GM18505 (cell line): ENCODE measurements at regions not wholly inside any gene's neighbourhood (a gene's known extent, or its start where the extent isn't known, plus 50 kb on each side); places are given as distances from the start of the nearest gene placed in this dataset.

Experiments used
- ATAC-seq: cut with Tn5 transposase; IDR thresholded peaks from one replicate; pipeline ENCODE4 v1.9.1; 2021; ENCODE audit not compliant: unreplicated experiment
- POLR2A ChIP-seq: IDR thresholded peaks from 4 replicates; pipeline ENCODE4 v1.6.1; 2011; ENCODE audit warnings: borderline replicate concordance; ENCODE audit not compliant: insufficient read depth, insufficient read length; ENCODE audit errors: extremely low read depth

- no peak for ATAC-seq
- no peak for TF ChIP-seq POLR2A
These were observed 51.3 kb upstream of the PIK3CG start for GRCh38 chr7:106813705-106814305.

DNA sequence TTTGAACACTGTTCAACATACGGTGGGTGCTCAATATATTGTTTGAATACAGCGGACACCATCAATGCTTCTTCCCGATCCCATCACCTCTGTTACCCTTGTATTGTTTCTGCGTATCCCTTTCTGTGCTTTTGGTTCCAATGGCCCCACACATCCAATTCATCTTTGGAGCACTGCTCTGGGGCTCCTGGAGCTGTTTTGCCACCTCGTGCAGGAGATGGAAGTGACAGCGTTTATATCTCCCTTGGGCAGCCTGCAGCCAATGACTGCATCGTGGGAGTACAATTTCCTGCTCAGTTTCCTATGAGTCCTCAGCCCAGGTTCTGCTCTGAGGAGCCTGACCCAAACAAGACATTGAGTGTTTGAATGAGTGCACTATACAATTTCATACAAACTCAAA lies 50.2 kb upstream of the PIK3CG start:
- no peak for ATAC-seq
- no peak for TF ChIP-seq POLR2A
